SK-N-MC (cell line): ENCODE measurements at regions not wholly inside any gene's neighbourhood (a gene's known extent, or its start where the extent isn't known, plus 50 kb on each side); places are given as distances from the start of the nearest gene placed in this dataset.

ENCODE experiments used
- EZH2 ChIP-seq: fragments of 200-600 bp; sonication (generic); IDR thresholded peaks from one replicate; pipeline ENCODE4 v1.6.1; 2017; ENCODE audit warnings: antibody characterized with exemption
- FOXP2 ChIP-seq: optimal IDR thresholded peaks from 2 replicates; pipeline ENCODE3; 2011; ENCODE audit warnings: mild to moderate bottlenecking, moderate library complexity; ENCODE audit not compliant: insufficient read depth; ENCODE audit errors: extremely low read length, control extremely low read depth
- POLR2AphosphoS5 ChIP-seq: IDR thresholded peaks from 2 replicates; pipeline ENCODE4 v1.6.1; 2012; ENCODE audit warnings: mild to moderate bottlenecking, low read depth, low read length, borderline replicate concordance

DNA sequence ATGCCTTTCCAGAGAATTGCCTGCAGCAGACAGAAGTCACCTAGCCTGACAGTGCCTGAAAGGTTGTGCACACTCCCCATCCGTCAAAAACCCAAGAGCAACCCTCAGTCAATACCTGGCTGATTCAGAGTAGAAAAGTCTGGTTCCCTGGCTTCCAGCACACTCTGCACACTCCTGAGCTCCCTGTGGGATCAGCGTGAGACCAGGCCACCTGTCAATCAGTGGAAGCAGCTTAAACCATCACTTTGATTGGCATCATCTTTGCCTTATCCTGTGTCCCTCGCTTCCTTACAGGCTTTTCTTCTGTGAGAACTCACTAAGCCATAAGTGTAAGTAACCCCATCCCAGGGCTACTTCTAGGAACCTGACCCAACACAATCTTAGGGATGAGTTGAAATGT lies 109.8 kb downstream of the ACTL7B start:
- TF ChIP-seq EZH2 (no peak), POLR2AphosphoS5 (no peak), FOXP2 (no peak)
